Fibroblast of peridontal ligament (primary cell): ENCODE measurements at regions not wholly inside any gene's neighbourhood (a gene's known extent, or its start where the extent isn't known, plus 50 kb on each side); places are given as distances from the start of the nearest gene placed in this dataset.
A peak's percentile ranks its signal among the peaks of the same experiment; 100 is the strongest.

ENCODE experiments used
- DNase-seq: peaks from one replicate; pipeline ENCODE4 v3.0.0-alpha.2; 2010; ENCODE audit errors: extremely low read depth

- no peak for DNase-seq
Observed at GRCh38 chr3:135471911-135472310, 493.6 kb upstream of the PPP2R3A start.

GRCh38 chr3:135473449-135473848, 492.1 kb upstream of the PPP2R3A start:
- DNase-seq: no peak

- no peak for DNase-seq
Observed at GRCh38 chr3:135487261-135487660, 478.3 kb upstream of the PPP2R3A start.

- no peak for DNase-seq
Observed at GRCh38 chr3:135490219-135490915, 475.2 kb upstream of the PPP2R3A start.

- DNase-seq: no peak
Observed at GRCh38 chr3:135491491-135492205, 473.9 kb upstream of the PPP2R3A start.

GRCh38 chr3:135495891-135496290, 469.6 kb upstream of the PPP2R3A start:
- no peak for DNase-seq

- no peak for DNase-seq
Observed at GRCh38 chr3:135497979-135498378, 467.5 kb upstream of the PPP2R3A start.

- no peak for DNase-seq
Observed at GRCh38 chr3:135499426-135499825, 466.1 kb upstream of the PPP2R3A start.

- no peak for DNase-seq
Observed at GRCh38 chr3:135500034-135500433, 465.5 kb upstream of the PPP2R3A start.

- no peak for DNase-seq
Observed at GRCh38 chr3:135503065-135503759, 462.3 kb upstream of the PPP2R3A start.

GRCh38 chr3:135503760-135504686, 461.5 kb upstream of the PPP2R3A start:
- DNase-seq: peak; percentile 79

GRCh38 chr3:135513106-135514059, 452.1 kb upstream of the PPP2R3A start:
- DNase-seq: peak; percentile 74

GRCh38 chr3:135514060-135514448, 451.5 kb upstream of the PPP2R3A start:
- DNase-seq: no peak

GRCh38 chr3:135516143-135516542, 449.4 kb upstream of the PPP2R3A start:
- DNase-seq: peak; percentile 11

GRCh38 chr3:135528413-135529015, 437.0 kb upstream of the PPP2R3A start:
- peak; percentile 2 for DNase-seq

GRCh38 chr3:135532021-135532420, 433.5 kb upstream of the PPP2R3A start:
- no peak for DNase-seq

- DNase-seq: no peak
Observed at GRCh38 chr3:135538123-135538522, 427.4 kb upstream of the PPP2R3A start.

GRCh38 chr3:135539351-135539750, 426.2 kb upstream of the PPP2R3A start:
- DNase-seq: no peak

GRCh38 chr3:135539854-135540253, 425.7 kb upstream of the PPP2R3A start:
- no peak for DNase-seq

GRCh38 chr3:135549928-135550494, 415.5 kb upstream of the PPP2R3A start:
- DNase-seq: no peak
